Thyroid gland (tissue), 4 donors: ENCODE measurements at regions not wholly inside any gene's neighbourhood (a gene's known extent, or its start where the extent isn't known, plus 50 kb on each side); places are given as distances from the start of the nearest gene placed in this dataset.
"Not testable (repeated sequence)": the region's sequence is repeated elsewhere in the genome, so short reads cannot be mapped to it uniquely, and the experiment has no call there.

Experiments
- DNase-seq, 2 donors: peaks; one replicate each; pipeline ENCODE4 v3.0.0-alpha.2; 2019
- H3K27ac ChIP-seq, 3 donors: fragments of 200-600 bp; sonication (generic); 1 replicate in 2 of 3; 2 replicates in 1 of 3; pipeline ENCODE4 v1.5.1; 2016 to 2019; ENCODE audit warnings: mild to moderate bottlenecking in 1 of 3, moderate library complexity in 1 of 3
- H3K27me3 ChIP-seq: fragments of 200-600 bp; sonication (generic); one replicate; pipeline ENCODE4 v1.5.1; 2019
- H3K36me3 ChIP-seq, 2 donors: fragments of 200-600 bp; sonication (generic); one replicate each; pipeline ENCODE4 v1.5.1; 2016 to 2019
- H3K4me1 ChIP-seq, 2 donors: fragments of 200-600 bp; sonication (generic); one replicate each; pipeline ENCODE4 v1.5.1; 2017 to 2019
- H3K4me3 ChIP-seq, 3 donors: fragments of 200-600 bp; sonication (generic); replicated peaks in 1 of 3; 1 replicate in 2 of 3; 2 replicates in 1 of 3; pipeline ENCODE4 v1.5.1; 2016; ENCODE audit warnings: mild to moderate bottlenecking in 1 of 3
- H3K9me3 ChIP-seq: fragments of 200-600 bp; sonication (generic); one replicate; pipeline ENCODE4 v1.5.1; 2017
- POLR2A ChIP-seq, 2 donors: fragments of 450-650 bp; IDR thresholded peaks; one replicate each; pipeline ENCODE4 v1.6.1; 2017; ENCODE audit warnings: antibody characterized with exemption in 2 of 2, mild to moderate bottlenecking in 2 of 2, moderate library complexity in 1 of 2
- WGBS, 2 donors: methylation state at CpG; one replicate each; pipeline ENCODE4 v1.1.5; 2017; 5-methylcytosine and 5-hydroxymethylcytosine counted together
- intact Hi-C: fragments of 100-400 bp; cut with DNase I; formaldehyde crosslinking; loops from one replicate; pipeline ENCODE4 v1.15.1; 2023
- TF ChIP-seq, protein P1 (sequence below), 6 experiments: fragments of 200-600 bp in 3 of 6; fragments of 450-650 bp in 3 of 6; sonication (generic) in 3 of 6; IDR thresholded peaks; one replicate each; pipeline ENCODE4 v1.5.1; 2016 to 2019; ENCODE audit warnings: antibody characterized with exemption in 6 of 6, mild to moderate bottlenecking in 2 of 6, inconsistent platforms in 1 of 6, moderate library complexity in 1 of 6

- no peaks in the 10 kb centered on the region for H3K4me1 ChIP-seq
- DNase-seq = no peak
- no peak overlapping the region for H3K4me3 ChIP-seq
- no peak for TF ChIP-seq POLR2A (IDR thresholded peaks at IDR 0.05)
- TF ChIP-seq, protein P1, sequence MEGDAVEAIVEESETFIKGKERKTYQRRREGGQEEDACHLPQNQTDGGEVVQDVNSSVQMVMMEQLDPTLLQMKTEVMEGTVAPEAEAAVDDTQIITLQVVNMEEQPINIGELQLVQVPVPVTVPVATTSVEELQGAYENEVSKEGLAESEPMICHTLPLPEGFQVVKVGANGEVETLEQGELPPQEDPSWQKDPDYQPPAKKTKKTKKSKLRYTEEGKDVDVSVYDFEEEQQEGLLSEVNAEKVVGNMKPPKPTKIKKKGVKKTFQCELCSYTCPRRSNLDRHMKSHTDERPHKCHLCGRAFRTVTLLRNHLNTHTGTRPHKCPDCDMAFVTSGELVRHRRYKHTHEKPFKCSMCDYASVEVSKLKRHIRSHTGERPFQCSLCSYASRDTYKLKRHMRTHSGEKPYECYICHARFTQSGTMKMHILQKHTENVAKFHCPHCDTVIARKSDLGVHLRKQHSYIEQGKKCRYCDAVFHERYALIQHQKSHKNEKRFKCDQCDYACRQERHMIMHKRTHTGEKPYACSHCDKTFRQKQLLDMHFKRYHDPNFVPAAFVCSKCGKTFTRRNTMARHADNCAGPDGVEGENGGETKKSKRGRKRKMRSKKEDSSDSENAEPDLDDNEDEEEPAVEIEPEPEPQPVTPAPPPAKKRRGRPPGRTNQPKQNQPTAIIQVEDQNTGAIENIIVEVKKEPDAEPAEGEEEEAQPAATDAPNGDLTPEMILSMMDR (IDR thresholded peaks at IDR 0.05) = no peak
- intact Hi-C loops = no loop called here
- H3K27me3 ChIP-seq = no peaks in the 10 kb centered on the region
- no peaks in the 10 kb centered on the region for H3K9me3 ChIP-seq
- WGBS, 2 donors = 86 to 90% methylated on average over 5 of the region's 5 CpGs
- H3K27ac ChIP-seq = no peak overlapping the region
- H3K36me3 ChIP-seq = no peaks in the 10 kb centered on the region
Measured at GRCh38 chr1:245067257-245067656, 87.5 kb upstream of the KIF26B start.

- Histone ChIP-seq H3K36me3 (no peaks in the 10 kb centered on the region), H3K4me3 (no peak overlapping the region), H3K4me1 (no peaks in the 10 kb centered on the region), H3K27ac (no peak overlapping the region), H3K27me3 (no peaks in the 10 kb centered on the region), H3K9me3 (no peaks in the 10 kb centered on the region)
- no peak for DNase-seq
- intact Hi-C loops = no loop called here
- TF ChIP-seq, protein P1 (IDR thresholded peaks at IDR 0.05) = no peak
- TF ChIP-seq POLR2A (IDR thresholded peaks at IDR 0.05) = no peak
- 91% methylated on average over 5 of the region's 5 CpGs for WGBS, 2 donors
Measured at GRCh38 chr1:245062741-245063305, 92.0 kb upstream of the KIF26B start.

GRCh38 chr1:245061808-245062207, 93.0 kb upstream of the KIF26B start:
- H3K36me3 ChIP-seq, H3K27me3 ChIP-seq, H3K4me1 ChIP-seq, H3K4me3 ChIP-seq, DNase-seq, H3K27ac ChIP-seq, intact Hi-C loops, H3K9me3 ChIP-seq: not testable (repeated sequence)
- 91 to 94% methylated on average over 4 of the region's 4 CpGs for WGBS, 2 donors

- DNase-seq = no peak
- Histone ChIP-seq H3K4me1 (no peaks in the 10 kb centered on the region), H3K27ac (no peak overlapping the region), H3K27me3 (no peaks in the 10 kb centered on the region), H3K36me3 (no peaks in the 10 kb centered on the region), H3K4me3 (no peak overlapping the region), H3K9me3 (no peaks in the 10 kb centered on the region)
- no peak for TF ChIP-seq POLR2A (IDR thresholded peaks at IDR 0.05)
- TF ChIP-seq, protein P1 (IDR thresholded peaks at IDR 0.05) = no peak
- intact Hi-C loops = no loop called here
- 83 to 88% methylated on average over 6 of the region's 6 CpGs for WGBS, 2 donors
Measured at GRCh38 chr1:245060684-245061374, 94.0 kb upstream of the KIF26B start.

- TF ChIP-seq POLR2A (IDR thresholded peaks at IDR 0.05) = no peak
- TF ChIP-seq, protein P1 (IDR thresholded peaks at IDR 0.05) = no peak
- WGBS, 2 donors = 71 to 86% methylated on average over 4 to 5 of the region's 5 CpGs
- H3K4me1 ChIP-seq = no peaks in the 10 kb centered on the region
- no peak for DNase-seq
- no peaks in the 10 kb centered on the region for H3K9me3 ChIP-seq
- no peak overlapping the region for H3K27ac ChIP-seq
- no peaks in the 10 kb centered on the region for H3K36me3 ChIP-seq
- intact Hi-C loops = no loop called here
- H3K27me3 ChIP-seq = no peaks in the 10 kb centered on the region
- no peak overlapping the region for H3K4me3 ChIP-seq
Measured at GRCh38 chr1:245059806-245060424, 94.9 kb upstream of the KIF26B start.
